GM04503 (cell line): ENCODE measurements at regions not wholly inside any gene's neighbourhood (a gene's known extent, or its start where the extent isn't known, plus 50 kb on each side); places are given as distances from the start of the nearest gene placed in this dataset.
"Not testable (repeated sequence)": the region's sequence is repeated elsewhere in the genome, so short reads cannot be mapped to it uniquely, and the experiment has no call there.

ENCODE experiments used
- DNase-seq: peaks from one replicate; pipeline ENCODE4 v3.0.0-alpha.2; 2012; ENCODE audit warnings: low read depth

DNA sequence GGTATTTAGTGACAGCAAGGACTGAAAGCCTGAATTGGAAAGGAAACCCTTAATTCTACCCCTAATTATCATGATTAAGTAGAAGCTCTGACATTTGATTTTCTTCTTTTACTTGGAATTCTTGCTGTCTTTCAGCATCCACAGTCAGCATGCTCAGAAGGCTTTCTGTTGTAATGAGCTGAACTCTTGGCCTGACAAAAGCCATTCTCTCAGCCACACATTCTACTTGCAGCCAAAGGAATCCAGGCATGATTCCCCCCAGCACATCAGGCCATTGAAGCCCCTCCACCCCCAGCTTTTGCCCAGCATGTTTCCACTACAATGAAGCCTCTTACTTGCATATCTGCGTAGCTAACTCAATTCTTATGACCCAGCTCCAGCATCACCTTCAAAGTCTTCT lies 94.3 kb upstream of the FRMD4A start:
- DNase-seq, result no peak

DNA sequence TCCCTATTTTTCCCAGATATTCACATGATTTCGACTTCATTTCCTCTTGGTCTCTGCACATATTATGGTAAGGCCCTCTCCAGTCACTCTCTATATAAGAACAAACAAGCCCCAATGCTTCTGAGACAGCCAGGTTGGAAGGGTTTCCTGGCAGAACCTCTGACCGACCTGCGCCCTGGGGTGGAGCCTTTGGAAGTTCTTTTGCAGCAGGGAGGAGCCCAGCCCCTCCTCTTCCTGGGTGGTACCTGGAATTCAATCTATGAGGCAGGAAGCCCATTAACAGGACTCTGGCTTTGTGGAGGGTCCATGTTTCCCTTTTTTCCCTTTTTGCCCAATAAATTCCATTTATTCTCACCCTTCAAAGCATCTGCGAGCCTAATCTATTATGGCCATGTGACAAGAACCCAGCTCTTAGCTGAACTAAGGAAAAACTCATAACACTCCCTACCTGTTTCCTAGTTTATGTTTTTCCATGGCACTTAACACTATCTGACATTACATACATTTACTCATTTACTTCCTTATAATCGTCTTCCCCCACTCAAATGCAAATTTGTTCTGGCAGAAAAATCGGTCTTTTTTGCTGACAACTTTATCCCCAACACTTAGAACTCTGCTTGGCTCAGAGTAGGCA lies 92.5 kb upstream of the FRMD4A start:
- DNase-seq, result no peak

DNA sequence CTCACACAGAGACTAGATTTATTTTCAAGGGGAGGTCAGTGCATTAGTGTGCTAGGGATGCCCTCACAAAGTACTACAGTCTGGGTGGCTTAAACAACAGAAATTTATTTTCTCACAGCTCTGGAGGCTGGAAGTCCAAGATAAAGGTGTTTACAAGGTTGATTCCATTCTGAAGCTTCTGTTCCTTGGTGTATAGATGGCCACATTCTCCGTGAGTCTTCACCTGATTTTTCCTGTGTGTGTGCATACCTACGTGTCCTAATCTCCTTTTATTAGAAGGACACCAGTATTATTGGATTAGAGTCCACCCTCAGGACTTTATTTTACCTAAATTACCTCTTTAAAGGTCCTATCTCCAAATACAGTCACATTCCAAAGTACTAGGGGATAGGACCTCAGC lies 91.7 kb upstream of the FRMD4A start:
- no peak for DNase-seq

DNA sequence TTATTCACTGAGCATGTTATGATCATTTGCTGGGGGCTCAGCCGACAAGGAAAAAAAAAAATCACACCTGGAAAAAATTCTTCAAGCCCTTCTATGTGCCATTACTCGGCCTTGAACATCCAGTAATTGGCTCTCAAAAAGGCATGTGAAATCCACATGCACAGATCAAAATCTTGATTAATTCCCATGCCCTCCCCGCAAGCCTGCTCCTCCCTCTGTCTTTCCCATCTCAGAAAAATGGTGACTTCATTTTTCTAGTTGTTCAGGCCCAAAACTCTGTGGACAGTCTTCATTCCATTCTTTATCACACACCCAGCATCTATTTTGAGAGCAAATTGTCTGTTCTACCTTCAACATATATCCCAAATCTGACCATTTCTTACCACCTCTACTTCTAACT lies 91.2 kb upstream of the FRMD4A start:
- DNase-seq, result no peak

DNA sequence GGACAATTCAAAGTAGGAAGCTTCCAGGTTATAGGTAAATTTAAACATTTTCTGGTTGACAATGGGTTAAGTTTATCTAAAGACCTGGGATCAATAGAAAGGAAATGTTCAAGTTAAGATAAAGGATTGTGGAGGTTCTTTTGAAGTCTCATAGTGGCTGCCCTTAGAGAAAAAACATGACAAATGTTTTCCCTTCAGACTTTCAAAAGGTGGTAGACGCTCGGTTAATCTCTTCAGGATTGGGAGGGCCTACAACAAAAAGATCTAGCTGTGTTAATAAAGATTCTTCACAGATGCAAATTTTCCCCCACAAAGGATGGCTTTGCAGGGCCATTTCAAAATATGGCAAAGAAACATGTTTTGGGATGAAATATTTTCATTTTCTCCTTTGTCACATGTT lies 86.6 kb upstream of the FRMD4A start:
- not testable (repeated sequence) for DNase-seq

DNA sequence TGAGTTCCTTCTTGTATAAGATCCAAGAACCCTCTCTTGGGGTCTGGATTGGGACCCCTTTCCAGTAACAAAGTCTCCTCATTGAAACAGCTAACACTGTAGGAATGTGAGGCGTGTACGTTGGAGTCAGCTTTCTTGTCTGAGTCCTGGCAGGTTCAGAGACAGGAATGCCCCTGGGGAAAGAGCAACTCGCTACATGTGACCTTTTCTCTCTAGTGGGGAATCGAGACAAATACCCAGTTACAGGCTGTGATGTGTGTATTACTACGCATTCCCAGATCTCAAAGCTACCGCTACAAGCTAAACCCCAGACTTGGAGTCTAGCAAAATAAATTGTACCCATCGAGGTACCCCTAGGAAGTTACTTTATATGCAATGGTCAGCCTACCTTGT lies 85.6 kb upstream of the FRMD4A start:
- no peak for DNase-seq

DNA sequence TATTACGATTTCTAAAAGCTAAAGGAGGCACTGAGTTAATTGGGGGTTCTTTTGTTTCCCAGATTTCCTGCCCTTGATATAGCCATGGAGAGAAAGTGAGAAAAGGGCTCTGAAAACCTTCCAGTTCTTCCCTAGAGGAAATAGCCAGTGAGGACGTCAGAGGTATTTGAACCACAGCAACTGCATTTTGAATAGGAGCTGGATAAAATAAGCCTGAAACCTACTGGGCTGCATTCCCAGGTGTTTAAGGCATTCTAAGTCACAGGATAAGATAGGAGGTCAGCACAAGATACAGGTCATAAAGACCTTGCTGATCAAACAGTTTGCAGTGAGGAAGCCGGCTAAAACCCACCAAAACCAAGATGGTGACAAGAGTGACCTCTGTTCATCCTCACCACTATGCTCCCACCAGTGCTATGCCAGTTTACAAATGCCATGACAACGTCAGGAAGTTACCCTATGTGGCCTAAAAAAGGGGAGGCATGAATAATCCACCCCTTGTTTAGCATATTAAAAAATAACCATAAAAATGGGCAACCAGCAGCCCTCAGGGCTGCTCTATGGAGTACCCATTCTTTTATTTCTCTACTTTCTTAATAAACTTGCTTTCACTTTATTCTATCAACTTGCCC lies 85.1 kb upstream of the FRMD4A start:
- DNase-seq, result no peak

DNA sequence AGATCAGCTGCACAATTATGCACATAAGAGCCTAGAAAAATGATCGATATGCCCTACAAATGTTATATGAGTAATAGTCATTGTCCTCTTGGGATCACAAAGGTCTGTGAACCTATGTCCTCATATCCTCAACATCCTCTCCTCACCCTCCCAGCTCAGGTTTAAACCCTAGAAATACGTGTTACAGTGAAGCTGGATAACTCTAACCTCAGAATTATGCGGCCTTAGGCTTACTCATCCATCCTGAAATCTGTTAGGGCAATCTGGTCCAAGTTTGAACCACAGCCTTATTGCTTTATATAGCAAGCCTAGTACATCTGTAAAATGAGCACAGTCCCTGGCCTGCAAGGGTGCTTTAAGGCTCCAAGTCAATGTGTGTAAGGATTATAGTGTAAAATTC lies 84.2 kb upstream of the FRMD4A start:
- peak; percentile 77 for DNase-seq

DNA sequence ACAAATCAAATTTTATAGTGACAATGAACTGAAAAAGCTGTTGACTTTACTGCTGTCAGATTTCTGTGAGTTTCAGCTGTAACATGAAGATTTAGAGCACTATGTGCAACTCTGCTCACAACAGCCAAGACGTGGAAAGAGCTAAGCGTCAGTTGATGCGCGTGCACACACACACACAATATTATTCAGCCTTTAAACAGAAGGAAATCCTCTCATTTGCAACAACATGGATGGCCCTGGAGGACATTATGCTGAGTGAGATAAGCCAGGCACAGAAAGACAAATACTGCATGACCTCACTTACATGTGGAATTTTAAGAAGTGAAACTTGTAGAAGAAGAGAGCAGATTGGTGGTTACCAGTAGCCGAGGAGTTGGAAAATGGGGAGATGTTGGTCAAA lies 82.8 kb upstream of the FRMD4A start:
- DNase-seq, result no peak

DNA sequence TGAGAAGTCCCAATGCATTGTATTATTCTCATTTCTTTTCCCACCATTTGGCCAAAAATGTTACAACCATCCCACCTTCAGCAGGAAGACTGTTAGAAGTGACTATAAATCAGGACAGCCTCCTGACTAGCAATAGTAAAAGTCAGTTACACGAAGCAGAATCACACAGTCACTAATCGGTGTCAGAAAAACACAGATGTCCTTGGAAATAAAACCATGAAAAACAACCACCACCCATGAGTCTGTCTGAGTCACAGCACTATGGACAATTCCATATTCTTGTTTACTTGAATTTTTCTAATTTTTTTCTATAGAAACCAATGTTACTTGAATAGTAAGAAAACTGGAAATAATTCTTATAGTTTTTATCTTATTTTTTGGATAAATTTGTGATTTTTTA lies 81.9 kb upstream of the FRMD4A start:
- no peak for DNase-seq

DNA sequence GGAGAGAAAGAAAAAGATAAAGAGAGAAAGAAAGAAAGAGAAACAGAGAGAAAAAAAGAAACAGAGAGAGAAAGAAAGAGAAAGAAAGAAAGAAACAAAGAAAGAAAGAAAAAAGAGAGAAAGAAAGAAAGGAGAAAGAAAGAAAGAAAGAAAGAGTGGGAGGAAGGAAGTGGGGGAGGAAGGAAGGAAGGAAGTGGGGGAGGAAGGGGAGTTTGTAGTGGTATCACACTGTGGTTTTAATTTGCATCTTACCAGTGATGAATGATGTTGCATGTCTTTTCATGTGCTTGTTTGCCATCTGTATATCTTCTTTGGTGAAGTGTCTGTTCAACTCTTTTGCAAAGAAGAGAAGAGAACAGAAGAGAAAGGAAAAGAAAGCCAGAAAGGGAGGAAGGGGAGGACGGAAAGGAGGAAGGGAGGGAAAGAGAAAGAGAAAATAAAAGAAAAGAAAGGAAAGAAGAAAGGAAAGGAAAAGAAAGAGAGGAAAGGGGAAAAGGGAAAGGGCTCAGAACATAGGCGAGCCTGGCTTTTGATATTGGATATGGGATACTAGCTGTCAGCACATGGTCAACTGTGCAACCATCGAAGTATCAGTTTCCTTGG lies 79.2 kb upstream of the FRMD4A start:
- DNase-seq, result no peak

DNA sequence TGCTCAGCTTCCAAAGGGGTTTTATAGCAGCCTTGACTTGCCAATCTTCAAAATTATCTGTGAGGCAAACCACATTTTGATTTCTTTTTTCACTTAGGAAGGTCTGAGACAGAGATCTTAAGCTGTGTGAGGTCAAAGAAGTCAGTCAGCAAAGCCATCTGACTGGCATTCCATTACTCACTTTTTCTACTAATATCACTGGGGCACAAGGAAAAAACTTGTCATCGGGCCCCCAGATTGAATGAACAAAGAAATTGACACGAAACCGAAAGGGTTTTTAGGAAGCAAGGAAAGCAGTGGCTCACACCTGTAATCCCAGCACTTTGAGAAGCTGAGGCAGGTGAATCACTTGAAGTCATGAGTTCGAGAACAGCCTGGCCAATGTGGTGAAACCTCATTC lies 78.5 kb upstream of the FRMD4A start:
- no peak for DNase-seq

DNA sequence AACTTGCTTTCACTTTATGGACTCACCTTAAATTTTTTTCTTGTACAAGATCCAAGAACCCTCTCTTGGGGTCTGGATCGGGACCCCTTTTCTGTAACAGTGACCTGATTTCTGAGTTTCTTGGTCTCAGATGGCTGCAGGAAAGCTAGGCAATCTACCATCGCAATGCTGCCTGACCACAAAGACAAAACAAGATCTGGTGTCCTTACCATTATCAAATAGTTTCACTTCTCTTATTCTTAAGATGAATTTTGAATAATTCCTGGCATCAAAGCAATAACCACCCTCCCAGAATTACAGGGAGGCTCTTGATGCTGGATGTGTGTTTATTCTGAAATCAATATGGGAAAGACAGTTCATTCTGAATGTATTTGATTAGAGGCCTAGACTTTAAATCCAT lies 77.4 kb upstream of the FRMD4A start:
- DNase-seq, result no peak

DNA sequence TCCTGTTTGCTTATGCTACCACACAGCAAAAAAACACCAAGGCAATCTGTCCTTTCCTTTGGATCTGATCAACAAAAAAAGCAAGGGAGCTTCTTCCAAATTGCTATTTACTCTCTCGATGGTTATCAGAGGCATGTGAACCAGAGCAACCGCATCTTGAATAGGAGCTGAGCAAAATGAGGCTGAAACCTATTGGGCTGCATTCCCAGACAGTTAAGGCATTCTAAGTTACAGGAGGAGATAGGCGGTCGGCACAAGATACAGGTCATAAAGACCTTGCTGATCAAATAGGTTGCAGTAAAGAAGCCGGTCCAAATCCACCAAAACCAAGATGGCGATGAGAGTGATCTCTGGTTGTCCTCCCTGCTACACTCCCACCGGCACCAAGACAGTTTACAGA lies 76.8 kb upstream of the FRMD4A start:
- no peak for DNase-seq

DNA sequence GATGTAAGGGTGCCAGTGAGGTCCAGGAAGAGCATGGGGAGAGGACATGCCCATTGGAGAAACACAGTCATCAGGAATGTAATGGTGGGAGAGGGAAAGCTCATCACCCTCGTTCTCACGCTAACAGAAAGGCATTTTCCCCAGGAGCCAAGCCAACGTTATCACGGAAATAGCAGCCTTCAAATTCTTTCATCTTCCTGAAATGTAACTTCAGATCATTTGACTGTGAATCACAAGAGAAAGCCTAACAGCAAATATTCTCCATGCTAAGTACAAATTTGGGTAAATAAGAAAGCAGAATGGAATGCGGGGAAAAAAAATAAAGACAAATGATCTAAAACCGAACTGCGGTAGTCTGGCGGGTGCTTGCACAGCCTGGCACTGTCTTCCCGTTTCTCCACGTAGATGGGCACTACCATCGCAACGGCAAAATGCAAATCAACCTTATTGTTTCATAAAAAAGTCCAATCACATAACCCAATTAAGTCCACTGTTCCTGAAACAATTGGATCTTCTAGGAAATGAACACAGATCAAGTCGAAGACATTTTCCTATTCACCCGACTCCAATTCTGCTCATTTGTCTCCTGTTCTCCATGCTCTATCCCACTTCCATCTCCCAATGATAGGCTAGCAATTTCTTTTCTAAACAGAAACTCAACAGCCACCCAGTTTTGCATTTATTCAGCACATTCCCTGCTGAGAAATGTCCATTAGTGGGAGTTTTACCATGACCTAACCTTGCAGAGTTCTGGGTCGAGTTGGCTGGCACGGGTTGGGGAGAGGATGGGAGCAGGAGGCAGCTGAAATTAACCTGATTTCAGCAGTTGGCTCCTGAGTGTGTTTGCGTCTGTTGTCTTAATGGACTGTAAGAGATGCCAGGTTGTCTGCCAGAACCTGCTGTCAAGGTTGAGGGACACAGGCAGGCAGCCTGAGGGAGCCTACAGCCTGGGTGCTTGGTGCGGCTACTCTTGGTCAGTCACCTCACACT lies 74.6 kb upstream of the FRMD4A start:
- peak; percentile 98 for DNase-seq

DNA sequence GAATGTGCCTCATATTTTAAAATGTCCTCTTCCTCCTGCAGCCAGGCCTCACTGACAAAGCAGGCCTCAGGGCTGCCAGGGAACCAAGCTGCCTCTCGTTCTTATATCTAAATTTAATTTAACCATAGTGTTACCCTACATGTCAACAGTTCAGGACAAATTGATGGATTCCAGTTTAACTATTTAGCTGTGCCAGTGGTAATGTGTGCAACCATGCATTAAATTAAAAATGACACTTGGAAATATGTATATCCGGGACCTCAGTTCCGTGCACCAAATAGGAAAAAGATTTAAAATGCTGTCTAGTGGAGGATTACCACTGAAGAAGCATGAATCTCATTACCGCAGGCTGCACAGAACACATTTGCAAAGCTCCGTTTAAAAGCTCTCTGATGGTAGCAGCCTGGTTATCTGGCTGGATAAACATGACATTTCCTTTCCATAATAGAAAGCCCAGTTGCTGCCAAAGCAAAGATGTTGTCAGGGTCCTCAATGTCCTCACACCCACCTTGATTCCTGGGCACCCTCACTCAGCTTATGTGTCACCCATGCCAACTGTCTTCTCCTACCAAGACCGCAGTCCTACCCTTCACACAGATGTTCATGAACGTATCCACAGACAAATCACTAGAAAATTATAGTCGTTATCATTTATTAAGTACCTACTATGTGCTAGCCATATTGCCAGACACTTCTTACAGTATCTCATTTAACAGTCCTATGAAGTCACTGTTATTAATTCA lies 73.3 kb upstream of the FRMD4A start:
- no peak for DNase-seq

DNA sequence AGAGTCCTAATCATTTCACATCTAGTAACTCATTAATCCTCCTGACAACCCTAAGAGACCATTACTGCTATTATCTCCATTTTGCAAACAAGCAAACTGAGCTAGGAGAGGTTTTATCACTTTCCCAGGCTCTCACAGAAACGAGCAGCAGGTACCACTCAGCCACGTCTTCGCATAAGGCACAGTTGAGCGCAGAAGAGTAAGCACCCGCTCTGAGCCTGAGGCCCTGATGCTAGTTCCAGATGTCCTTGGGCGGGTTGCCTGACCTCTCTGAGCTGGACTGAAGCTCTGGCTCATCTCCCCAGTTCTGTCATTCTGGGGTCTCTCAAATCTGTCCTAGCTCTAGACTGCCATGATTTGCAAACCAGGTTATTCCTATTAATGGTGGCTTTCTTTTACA lies 72.6 kb upstream of the FRMD4A start:
- no peak for DNase-seq

DNA sequence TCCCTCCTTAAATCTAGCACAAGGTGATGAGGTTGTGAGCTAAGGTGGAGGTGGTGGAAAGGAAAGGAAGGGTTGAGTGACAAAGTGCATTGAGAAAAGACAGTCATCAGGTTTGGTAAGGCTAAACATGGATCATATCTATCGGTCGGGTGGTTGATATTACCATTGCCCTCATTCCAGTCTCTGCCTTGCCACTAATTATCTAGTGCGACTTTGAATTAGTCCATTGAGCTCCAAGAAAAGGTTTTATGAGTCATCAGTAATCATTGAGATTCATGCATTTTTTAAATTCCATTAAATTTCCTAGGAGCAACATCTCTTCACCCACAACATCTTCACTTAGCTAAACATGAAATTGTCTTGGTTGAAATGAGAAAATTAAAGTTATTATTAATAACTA lies 68.9 kb upstream of the FRMD4A start:
- no peak for DNase-seq

DNA sequence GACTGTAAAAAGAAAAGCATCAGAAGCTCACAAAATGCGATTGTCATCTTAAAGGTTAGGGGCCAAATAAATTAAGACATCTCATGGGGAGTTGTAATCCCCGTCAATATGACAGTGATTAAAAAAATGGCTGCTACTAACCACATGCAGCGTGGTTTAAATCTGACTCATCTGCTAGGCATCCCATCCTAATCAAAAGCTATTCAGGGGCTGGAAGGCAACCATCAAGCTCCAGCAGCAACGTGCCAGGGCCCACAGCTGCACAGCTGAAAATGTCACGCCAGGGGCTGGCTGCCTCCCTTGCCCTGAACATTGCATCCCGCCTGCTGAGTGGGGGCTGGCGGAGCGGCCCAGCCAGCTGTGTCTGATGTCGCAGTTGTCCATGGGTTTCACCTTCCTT lies 66.3 kb upstream of the FRMD4A start:
- peak; percentile 98 for DNase-seq

DNA sequence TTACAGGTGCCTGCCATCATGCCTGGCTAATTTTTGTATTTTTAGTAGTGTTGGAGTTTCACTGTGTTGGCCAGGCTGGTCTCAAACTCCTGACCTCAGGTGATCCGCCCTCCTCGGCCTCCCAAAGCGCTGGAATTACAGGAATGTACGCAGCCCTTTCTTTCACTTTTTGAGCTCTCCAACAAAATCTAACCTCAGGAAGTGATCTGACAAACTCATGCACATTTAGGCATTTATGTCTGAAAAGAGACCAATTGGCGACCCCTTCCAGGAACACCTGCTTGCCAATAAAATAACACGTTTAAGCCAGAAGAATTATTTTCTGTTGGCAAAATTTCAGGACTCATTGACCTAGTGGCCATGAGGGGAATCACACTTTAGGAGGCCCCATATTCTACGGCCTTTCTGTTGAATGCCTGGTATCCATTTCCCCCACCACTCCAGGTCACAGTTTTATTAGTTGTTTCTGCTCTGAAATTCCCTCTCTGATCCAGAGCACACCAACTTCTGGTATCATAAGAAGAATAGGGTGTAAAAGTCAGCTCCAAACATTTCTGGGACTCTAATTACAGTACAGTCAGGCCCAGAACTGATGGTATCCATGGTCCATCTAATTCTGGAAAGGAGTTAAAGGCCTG lies 65.8 kb upstream of the FRMD4A start:
- no peak for DNase-seq

DNA sequence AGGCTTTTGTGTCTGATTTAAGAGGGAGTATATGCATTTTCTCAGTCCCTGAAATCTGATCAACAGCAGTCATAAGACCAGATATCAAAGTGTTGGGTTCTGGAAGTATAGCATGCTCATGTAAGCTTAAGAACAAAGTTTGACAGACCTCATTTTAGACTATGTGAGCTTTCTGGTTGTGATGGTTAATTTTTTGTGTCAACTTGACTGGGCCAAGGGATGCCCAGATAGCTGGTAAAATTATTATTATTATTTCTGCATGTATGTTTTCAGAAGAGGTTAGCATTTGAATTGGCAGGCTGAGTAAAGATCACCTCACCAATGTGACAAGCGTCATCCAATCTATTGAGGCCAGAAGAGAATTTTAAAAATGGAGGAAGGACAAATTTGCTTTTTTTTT lies 63.5 kb upstream of the FRMD4A start:
- no peak for DNase-seq

DNA sequence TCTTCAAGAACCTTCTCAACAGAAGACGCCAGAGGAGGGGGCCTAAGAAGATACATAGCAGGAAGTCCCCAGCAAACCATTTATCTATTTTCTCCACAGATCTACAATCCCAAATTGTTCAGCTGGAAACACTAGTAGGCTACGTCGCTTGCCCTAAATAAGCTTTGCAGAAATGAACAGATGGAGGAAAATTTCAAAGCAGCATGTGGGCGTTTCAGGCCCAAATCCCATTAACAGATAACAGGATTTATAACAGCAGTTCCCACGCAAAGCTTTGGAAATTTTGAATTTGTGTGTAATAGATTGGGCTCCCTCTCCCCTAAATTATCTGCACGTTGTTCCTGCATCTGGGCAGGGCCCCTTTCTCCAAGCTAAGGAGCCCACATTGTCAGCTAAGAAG lies 60.6 kb upstream of the FRMD4A start:
- DNase-seq, result no peak
